H1 (cell line): ENCODE measurements at regions not wholly inside any gene's neighbourhood (a gene's known extent, or its start where the extent isn't known, plus 50 kb on each side); places are given as distances from the start of the nearest gene placed in this dataset.

Experiments used
- ATF3 ChIP-seq: IDR thresholded peaks from 2 replicates; pipeline ENCODE4 v1.6.1; 2011; ENCODE audit warnings: low read depth, mild to moderate bottlenecking, low read length; ENCODE audit not compliant: insufficient read depth
- CTCF ChIP-seq, 3 experiments: IDR thresholded peaks; 1 replicate in 2 of 3; 2 replicates in 1 of 3; pipeline versions ENCODE4 v1.5.1 to v1.6.1; 2011; ENCODE audit warnings: low read length in 3 of 3, mild to moderate bottlenecking in 3 of 3, inconsistent platforms in 2 of 3, low read depth in 1 of 3, moderate library complexity in 1 of 3; ENCODE audit not compliant: insufficient read depth in 1 of 3; ENCODE audit errors: control extremely low read depth in 1 of 3
- E2F6 ChIP-seq: IDR thresholded peaks from 2 replicates; pipeline ENCODE4 v1.6.1; 2012; ENCODE audit warnings: inconsistent platforms
- SIN3A ChIP-seq, 2 experiments: IDR thresholded peaks in 1 of 2; conservative IDR thresholded peaks in 1 of 2; 2 replicates each; pipeline ENCODE4 v1.6.1; 2011 to 2012; ENCODE audit warnings: low read length in 2 of 2, improper control_type of control experiment in 1 of 2, low read depth in 1 of 2, mild to moderate bottlenecking in 1 of 2

- no peak for TF ChIP-seq SIN3A (conservative IDR thresholded peaks at IDR 0.05 in 1 of 2, IDR thresholded peaks at IDR 0.05 in 1 of 2; ENCODE audit: low read depth in 1 of 2, low read length in 2 of 2)
- TF ChIP-seq ATF3, result no peak
- no peak for TF ChIP-seq E2F6
- TF ChIP-seq CTCF (IDR thresholded peaks at IDR 0.05; ENCODE audit: control extremely low read depth in 1 of 3, insufficient read depth in 1 of 3, low read depth in 1 of 3, low read length in 3 of 3), result no peak
Observed at GRCh38 chr2:129004485-129004884, 685.8 kb upstream of the HS6ST1 start.
